ENCODE measurements at regions not wholly inside any gene's neighbourhood (a gene's known extent, or its start where the extent isn't known, plus 50 kb on each side); places are given as distances from the start of the nearest gene placed in this dataset.

DNA sequence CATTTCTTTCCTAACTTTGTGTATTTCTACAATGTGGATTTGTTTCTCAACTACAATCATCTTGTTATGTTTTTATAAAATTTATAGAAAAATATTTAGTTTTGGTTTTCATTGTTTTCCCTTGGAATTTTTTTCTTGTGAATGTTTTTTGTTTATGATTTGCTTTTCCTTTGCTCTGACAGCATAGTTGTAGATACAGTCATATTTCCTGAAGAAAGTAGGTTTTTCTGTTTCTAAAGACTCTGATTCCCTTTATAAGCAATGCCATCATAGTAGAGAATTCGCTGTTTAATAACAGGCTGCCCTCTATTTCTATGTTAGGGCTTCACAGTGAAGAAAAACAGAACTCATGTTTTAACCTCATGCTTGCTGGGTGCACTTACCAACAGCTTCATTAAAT, 482.3 kb downstream of the ZBBX start:
- TF ChIP-seq, protein P1, sequence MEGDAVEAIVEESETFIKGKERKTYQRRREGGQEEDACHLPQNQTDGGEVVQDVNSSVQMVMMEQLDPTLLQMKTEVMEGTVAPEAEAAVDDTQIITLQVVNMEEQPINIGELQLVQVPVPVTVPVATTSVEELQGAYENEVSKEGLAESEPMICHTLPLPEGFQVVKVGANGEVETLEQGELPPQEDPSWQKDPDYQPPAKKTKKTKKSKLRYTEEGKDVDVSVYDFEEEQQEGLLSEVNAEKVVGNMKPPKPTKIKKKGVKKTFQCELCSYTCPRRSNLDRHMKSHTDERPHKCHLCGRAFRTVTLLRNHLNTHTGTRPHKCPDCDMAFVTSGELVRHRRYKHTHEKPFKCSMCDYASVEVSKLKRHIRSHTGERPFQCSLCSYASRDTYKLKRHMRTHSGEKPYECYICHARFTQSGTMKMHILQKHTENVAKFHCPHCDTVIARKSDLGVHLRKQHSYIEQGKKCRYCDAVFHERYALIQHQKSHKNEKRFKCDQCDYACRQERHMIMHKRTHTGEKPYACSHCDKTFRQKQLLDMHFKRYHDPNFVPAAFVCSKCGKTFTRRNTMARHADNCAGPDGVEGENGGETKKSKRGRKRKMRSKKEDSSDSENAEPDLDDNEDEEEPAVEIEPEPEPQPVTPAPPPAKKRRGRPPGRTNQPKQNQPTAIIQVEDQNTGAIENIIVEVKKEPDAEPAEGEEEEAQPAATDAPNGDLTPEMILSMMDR (IDR thresholded peaks at IDR 0.05; ENCODE audit: control insufficient read depth, extremely low read depth, insufficient read depth), result no peak
- H3K4me3 ChIP-seq (ENCODE audit: low read depth, low read length), result no peak overlapping the region
- no peak for DNase-seq (ENCODE audit: low read depth)

DNA sequence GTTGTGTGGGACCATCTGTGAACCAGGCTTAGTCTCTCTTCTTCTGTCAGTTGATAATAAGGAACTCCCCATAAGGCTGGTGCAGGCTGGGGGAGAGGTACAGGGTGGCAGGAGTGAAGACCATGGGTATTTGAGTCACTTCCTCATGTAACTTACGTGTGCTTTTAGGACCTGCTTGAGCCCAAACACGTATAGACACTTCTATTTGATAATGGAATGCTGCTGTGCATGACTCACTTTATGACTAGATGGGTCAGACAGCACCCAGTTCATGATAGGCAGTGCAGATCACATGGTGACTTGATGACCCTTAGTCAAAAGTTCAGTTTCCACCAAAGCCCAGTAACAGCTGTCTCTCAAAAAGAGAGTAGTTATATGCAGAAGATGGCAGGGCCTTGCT, 490.9 kb downstream of the ZBBX start:
- H3K4me3 ChIP-seq (ENCODE audit: low read depth, low read length), result no peak overlapping the region
- no peak for DNase-seq (ENCODE audit: low read depth)
- TF ChIP-seq, protein P1 (IDR thresholded peaks at IDR 0.05; ENCODE audit: control insufficient read depth, extremely low read depth, insufficient read depth), result no peak

DNA sequence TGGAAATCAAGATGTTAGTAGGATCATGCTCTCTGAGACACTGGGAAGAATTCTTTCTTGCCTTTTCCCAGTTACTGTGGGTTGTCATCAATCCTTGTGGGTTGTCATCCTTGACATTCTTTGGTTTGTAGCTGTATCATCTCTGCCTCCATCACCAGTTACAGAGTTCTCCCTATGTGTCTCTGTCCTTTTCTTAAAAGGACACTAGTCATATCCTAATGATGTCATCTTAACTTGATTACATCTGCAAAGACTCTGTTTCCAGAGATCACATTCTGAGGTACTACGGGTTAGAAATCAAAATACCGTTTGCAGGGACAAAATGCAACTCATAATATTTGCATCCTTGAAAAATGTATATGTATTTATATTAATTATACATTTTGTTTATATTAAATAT, 500.4 kb downstream of the ZBBX start:
- TF ChIP-seq, protein P1 (IDR thresholded peaks at IDR 0.05; ENCODE audit: control insufficient read depth, extremely low read depth, insufficient read depth), result no peak
- DNase-seq (ENCODE audit: low read depth), result no peak
- H3K4me3 ChIP-seq (ENCODE audit: low read depth, low read length), result no peak overlapping the region

DNA sequence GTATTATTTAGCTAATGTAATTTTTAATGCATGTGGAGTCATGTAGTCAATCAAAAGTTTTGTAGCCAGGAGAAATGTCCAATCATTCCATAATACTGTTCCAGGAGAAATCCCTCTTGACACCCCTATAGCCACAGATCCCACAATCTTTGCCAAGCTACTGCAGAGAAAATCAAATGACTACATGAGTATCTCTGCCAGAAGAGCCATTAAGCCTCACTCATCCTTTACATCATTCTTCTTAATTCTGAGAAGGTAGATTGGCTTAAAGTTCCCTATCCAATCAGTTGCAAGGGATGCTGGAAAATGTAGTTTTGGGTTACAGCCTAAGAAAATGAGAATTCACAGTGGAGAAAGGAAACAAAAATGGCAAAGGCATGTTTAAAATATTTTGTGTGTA, 502.1 kb downstream of the ZBBX start:
- DNase-seq (ENCODE audit: low read depth), result no peak
- no peak overlapping the region for H3K4me3 ChIP-seq (ENCODE audit: low read depth, low read length)
- TF ChIP-seq, protein P1 (IDR thresholded peaks at IDR 0.05; ENCODE audit: control insufficient read depth, extremely low read depth, insufficient read depth), result no peak

DNA sequence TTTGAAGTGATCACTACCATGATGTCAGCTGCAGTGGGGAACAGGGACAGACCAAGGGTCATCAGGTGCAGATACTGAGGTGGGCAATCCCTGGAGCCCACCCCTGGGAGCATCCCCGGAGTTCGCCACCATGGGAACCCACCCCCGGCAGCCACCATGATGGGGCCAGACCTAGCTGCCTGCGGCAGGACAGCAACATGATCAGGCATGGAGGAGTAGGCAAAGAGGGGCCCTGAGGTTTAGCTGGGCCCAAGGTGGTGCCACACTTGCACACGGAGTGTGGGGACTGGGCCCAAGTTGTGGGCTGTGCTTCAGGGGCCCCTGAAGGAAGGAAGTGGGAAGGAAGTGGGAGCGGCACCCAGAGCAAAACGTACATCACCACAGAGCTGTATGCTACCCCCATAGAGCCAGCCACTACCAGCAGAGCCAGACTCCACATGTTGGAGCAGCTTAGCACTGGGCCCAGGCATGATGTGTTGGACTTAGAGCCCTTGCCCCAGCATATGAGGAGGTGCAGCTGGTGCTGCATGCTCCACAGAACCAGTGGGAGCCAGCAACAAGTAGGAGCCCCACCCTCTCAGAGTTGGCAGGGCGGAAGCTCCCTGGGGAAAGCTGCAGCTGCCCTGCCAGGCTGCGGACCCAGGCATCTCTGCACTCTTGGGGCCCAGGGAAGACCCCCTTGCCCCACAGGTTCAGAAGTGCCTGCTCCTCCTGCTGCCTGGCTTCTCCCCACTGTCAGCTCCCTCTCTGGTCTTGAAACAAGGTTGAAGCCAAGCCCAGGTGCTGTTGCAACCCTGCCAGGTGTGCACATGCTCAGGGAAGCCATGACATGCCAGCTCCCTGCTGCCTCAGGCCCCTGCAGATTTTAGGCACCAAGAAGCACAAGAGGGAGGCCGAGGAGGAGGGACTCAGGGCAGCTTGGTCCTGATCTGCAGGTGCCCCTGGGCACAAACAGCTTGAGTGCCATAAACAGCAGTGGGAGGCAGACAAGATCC, 515.3 kb downstream of the ZBBX start:
- no peak for DNase-seq (ENCODE audit: low read depth)
- no peak overlapping the region for H3K4me3 ChIP-seq (ENCODE audit: low read depth, low read length)
- TF ChIP-seq, protein P1 (IDR thresholded peaks at IDR 0.05; ENCODE audit: control insufficient read depth, extremely low read depth, insufficient read depth), result no peak

DNA sequence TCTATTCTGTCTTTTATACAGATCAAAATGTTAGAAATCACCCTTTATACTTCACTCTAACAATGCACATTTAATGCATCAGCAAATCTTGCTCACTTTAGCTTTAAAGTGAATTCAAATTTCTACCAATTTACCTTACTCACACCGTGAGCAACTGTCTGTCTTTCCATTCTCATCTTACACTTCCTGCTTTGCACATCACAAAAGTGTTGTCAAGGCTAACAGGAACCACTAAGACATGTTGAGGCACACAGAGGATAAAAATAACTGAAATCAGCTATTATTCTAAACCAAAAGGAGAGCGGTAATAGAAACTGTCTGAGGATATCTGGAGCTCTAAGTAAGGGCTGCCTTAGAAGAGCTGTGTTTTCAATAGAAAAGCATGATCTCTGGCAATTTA, 519.9 kb downstream of the ZBBX start:
- TF ChIP-seq, protein P1 (IDR thresholded peaks at IDR 0.05; ENCODE audit: control insufficient read depth, extremely low read depth, insufficient read depth), result no peak
- DNase-seq (ENCODE audit: low read depth), result no peak
- no peak overlapping the region for H3K4me3 ChIP-seq (ENCODE audit: low read depth, low read length)
